ENCODE measurements at regions not wholly inside any gene's neighbourhood (a gene's known extent, or its start where the extent isn't known, plus 50 kb on each side); places are given as distances from the start of the nearest gene placed in this dataset.

GRCh38 chr6:146949425-146949824, 254.8 kb upstream of the STXBP5 start:
- intact Hi-C loops (cut with micrococcal nuclease), result no loop called here
- Histone ChIP-seq H3K4me1 (ENCODE audit: control insufficient read depth in 2 of 2, insufficient read depth in 2 of 2, low read length in 2 of 2) (no peaks in the 10 kb centered on the region), H3K27ac (ENCODE audit: low read depth, low read length) (no peak overlapping the region), H3K27me3 (ENCODE audit: control insufficient read depth in 2 of 2, insufficient read depth in 2 of 2, low read length in 2 of 2) (no peaks in the 10 kb centered on the region), H3K9me3 (ENCODE audit: control insufficient read depth in 2 of 3, low read length in 3 of 3) (no peaks in the 10 kb centered on the region), H3K36me3 (ENCODE audit: control insufficient read depth in 2 of 3, insufficient read depth in 3 of 3, low read length in 3 of 3) (no peaks in the 10 kb centered on the region), H3K4me3 (ENCODE audit: low read length) (no peak overlapping the region)
- peaks cover 0 to 11% (median 2%) of the 10 kb centered on the region in 11 donors for H3K9me3 Mint-ChIP-seq
- H3K36me3 Mint-ChIP-seq, result peaks cover 0 to 4% (median 0%) of the 10 kb centered on the region in 5 donors
- peaks cover 5 to 19% (median 16%) of the 10 kb centered on the region in 7 donors for H3K4me1 Mint-ChIP-seq
- H3K27me3 Mint-ChIP-seq, result no peaks in the 10 kb centered on the region
- DNase-seq (no peak), ATAC-seq (no peak)
- POLR2A ChIA-PET, result no interaction called here
- H3K4me3 Mint-ChIP-seq, result no peak overlapping the region
- CTCF ChIA-PET, result no interaction called here
- no peak overlapping the region for H3K27ac Mint-ChIP-seq

- Mint-ChIP-seq H3K4me3 (peak overlapping the region in 3 of 10 donors; percentile 15 to 46 (median 18)), H3K9me3 (peaks cover 0 to 11% (median 0%) of the 10 kb centered on the region in 11 donors), H3K27ac (peak overlapping the region in 3 of 9 donors; percentile 37 to 57 (median 38)), H3K4me1 (peaks cover 5 to 19% (median 16%) of the 10 kb centered on the region in 7 donors), H3K36me3 (peaks cover 0 to 1% (median 0%) of the 10 kb centered on the region in 5 donors), H3K27me3 (no peaks in the 10 kb centered on the region)
- CTCF ChIA-PET, result no interaction called here
- no peaks in the 10 kb centered on the region for H3K4me1 ChIP-seq (ENCODE audit: control insufficient read depth in 2 of 2, insufficient read depth in 2 of 2, low read length in 2 of 2)
- peak; percentile 77 for ATAC-seq
- no peaks in the 10 kb centered on the region for H3K9me3 ChIP-seq (ENCODE audit: control insufficient read depth in 2 of 3, low read length in 3 of 3)
- DNase-seq, result peak in 4 of 9 donors; percentile 2 to 18 (median 11)
- H3K27ac ChIP-seq (ENCODE audit: low read depth, low read length), result no peak overlapping the region
- no peak overlapping the region for H3K4me3 ChIP-seq (ENCODE audit: low read length)
- POLR2A ChIA-PET, result no interaction called here
- no peaks in the 10 kb centered on the region for H3K27me3 ChIP-seq (ENCODE audit: control insufficient read depth in 2 of 2, insufficient read depth in 2 of 2, low read length in 2 of 2)
- intact Hi-C loops (cut with micrococcal nuclease), result no loop called here
- no peaks in the 10 kb centered on the region for H3K36me3 ChIP-seq (ENCODE audit: control insufficient read depth in 2 of 3, insufficient read depth in 3 of 3, low read length in 3 of 3)
These were observed 253.8 kb upstream of the STXBP5 start for GRCh38 chr6:146950351-146950835.

- Mint-ChIP-seq H3K27me3 (no peaks in the 10 kb centered on the region), H3K4me1 (peaks cover 2 to 6% (median 6%) of the 10 kb centered on the region in 7 donors), H3K27ac (no peak overlapping the region), H3K9me3 (peaks cover 0 to 2% (median 0%) of the 10 kb centered on the region in 11 donors), H3K36me3 (no peaks in the 10 kb centered on the region), H3K4me3 (no peak overlapping the region)
- no peaks in the 10 kb centered on the region for H3K9me3 ChIP-seq (ENCODE audit: control insufficient read depth in 2 of 3, low read length in 3 of 3)
- ChIA-PET CTCF (no interaction called here), POLR2A (no interaction called here)
- intact Hi-C loops (cut with micrococcal nuclease), result no loop called here
- ATAC-seq (no peak), DNase-seq (no peak)
- no peaks in the 10 kb centered on the region for H3K27me3 ChIP-seq (ENCODE audit: control insufficient read depth in 2 of 2, insufficient read depth in 2 of 2, low read length in 2 of 2)
- H3K27ac ChIP-seq (ENCODE audit: low read depth, low read length), result no peak overlapping the region
- H3K36me3 ChIP-seq (ENCODE audit: control insufficient read depth in 2 of 3, insufficient read depth in 3 of 3, low read length in 3 of 3), result no peaks in the 10 kb centered on the region
- no peak overlapping the region for H3K4me3 ChIP-seq (ENCODE audit: low read length)
- H3K4me1 ChIP-seq (ENCODE audit: control insufficient read depth in 2 of 2, insufficient read depth in 2 of 2, low read length in 2 of 2), result no peaks in the 10 kb centered on the region
These were observed 248.6 kb upstream of the STXBP5 start for GRCh38 chr6:146955570-146955969.

GRCh38 chr6:146957181-146958093, 246.8 kb upstream of the STXBP5 start:
- ChIA-PET POLR2A (no interaction called here), CTCF (interaction anchor here (0.7 kb wide), 1 partner anchor 165 kb away, joined by 3 read pairs; no protein-coding TSS in a partner anchor)
- H3K27ac Mint-ChIP-seq, result no peak overlapping the region

GRCh38 chr6:146961831-146962230, 242.4 kb upstream of the STXBP5 start:
- no peaks in the 10 kb centered on the region for H3K4me1 ChIP-seq (ENCODE audit: control insufficient read depth in 2 of 2, insufficient read depth in 2 of 2, low read length in 2 of 2)
- no peak for DNase-seq
- Mint-ChIP-seq H3K27ac (no peak overlapping the region), H3K36me3 (peaks cover 4 to 22% (median 16%) of the 10 kb centered on the region in 5 donors), H3K4me1 (no peaks in the 10 kb centered on the region), H3K4me3 (no peak overlapping the region), H3K9me3 (peaks cover 9 to 35% (median 15%) of the 10 kb centered on the region in 11 donors), H3K27me3 (no peaks in the 10 kb centered on the region)
- ATAC-seq, result no peak
- POLR2A ChIA-PET, result no interaction called here
- no peak overlapping the region for H3K27ac ChIP-seq (ENCODE audit: low read depth, low read length)
- no peaks in the 10 kb centered on the region for H3K27me3 ChIP-seq (ENCODE audit: control insufficient read depth in 2 of 2, insufficient read depth in 2 of 2, low read length in 2 of 2)
- CTCF ChIA-PET, result no interaction called here
- H3K9me3 ChIP-seq (ENCODE audit: control insufficient read depth in 2 of 3, low read length in 3 of 3), result peaks cover 0 to 16% (median 0%) of the 10 kb centered on the region in 3 experiments
- no peak overlapping the region for H3K4me3 ChIP-seq (ENCODE audit: low read length)
- H3K36me3 ChIP-seq (ENCODE audit: control insufficient read depth in 2 of 3, insufficient read depth in 3 of 3, low read length in 3 of 3), result no peaks in the 10 kb centered on the region
- intact Hi-C loops (cut with micrococcal nuclease), result no loop called here

More at GRCh38 chr6:146957181-146958093, 246.8 kb upstream of the STXBP5 start:
- Mint-ChIP-seq H3K9me3 (peaks cover 0 to 2% (median 0%) of the 10 kb centered on the region in 11 donors), H3K36me3 (no peaks in the 10 kb centered on the region), H3K27me3 (no peaks in the 10 kb centered on the region), H3K4me3 (no peak overlapping the region), H3K4me1 (peaks cover 0 to 2% (median 0%) of the 10 kb centered on the region in 7 donors)
- H3K36me3 ChIP-seq (ENCODE audit: control insufficient read depth in 2 of 3, insufficient read depth in 3 of 3, low read length in 3 of 3), result no peaks in the 10 kb centered on the region
- no peak overlapping the region for H3K27ac ChIP-seq (ENCODE audit: low read depth, low read length)
- intact Hi-C loops (cut with micrococcal nuclease), result no loop called here
- H3K4me3 ChIP-seq (ENCODE audit: low read length), result no peak overlapping the region
- no peak for ATAC-seq
- no peaks in the 10 kb centered on the region for H3K9me3 ChIP-seq (ENCODE audit: control insufficient read depth in 2 of 3, low read length in 3 of 3)
- no peaks in the 10 kb centered on the region for H3K4me1 ChIP-seq (ENCODE audit: control insufficient read depth in 2 of 2, insufficient read depth in 2 of 2, low read length in 2 of 2)
- DNase-seq, result no peak
- no peaks in the 10 kb centered on the region for H3K27me3 ChIP-seq (ENCODE audit: control insufficient read depth in 2 of 2, insufficient read depth in 2 of 2, low read length in 2 of 2)

GRCh38 chr6:146962329-146962728, 241.9 kb upstream of the STXBP5 start:
- H3K36me3 ChIP-seq (ENCODE audit: control insufficient read depth in 2 of 3, insufficient read depth in 3 of 3, low read length in 3 of 3), result no peaks in the 10 kb centered on the region
- H3K27ac ChIP-seq (ENCODE audit: low read depth, low read length), result no peak overlapping the region
- ChIA-PET CTCF (no interaction called here), POLR2A (no interaction called here)
- Mint-ChIP-seq H3K4me1 (no peaks in the 10 kb centered on the region), H3K9me3 (peaks cover 9 to 40% (median 18%) of the 10 kb centered on the region in 11 donors), H3K4me3 (no peak overlapping the region), H3K27me3 (no peaks in the 10 kb centered on the region), H3K27ac (no peak overlapping the region), H3K36me3 (peaks cover 4 to 22% (median 16%) of the 10 kb centered on the region in 5 donors)
- intact Hi-C loops (cut with micrococcal nuclease), result no loop called here
- no peaks in the 10 kb centered on the region for H3K4me1 ChIP-seq (ENCODE audit: control insufficient read depth in 2 of 2, insufficient read depth in 2 of 2, low read length in 2 of 2)
- H3K27me3 ChIP-seq (ENCODE audit: control insufficient read depth in 2 of 2, insufficient read depth in 2 of 2, low read length in 2 of 2), result no peaks in the 10 kb centered on the region
- no peak overlapping the region for H3K4me3 ChIP-seq (ENCODE audit: low read length)
- DNase-seq (no peak), ATAC-seq (no peak)
- peaks cover 0 to 16% (median 0%) of the 10 kb centered on the region in 3 experiments for H3K9me3 ChIP-seq (ENCODE audit: control insufficient read depth in 2 of 3, low read length in 3 of 3)
